LoVo (cell line): ENCODE measurements at regions not wholly inside any gene's neighbourhood (a gene's known extent, or its start where the extent isn't known, plus 50 kb on each side); places are given as distances from the start of the nearest gene placed in this dataset.
"Not testable (repeated sequence)": the region's sequence is repeated elsewhere in the genome, so short reads cannot be mapped to it uniquely, and the experiment has no call there.

Experiments
- DNase-seq: peaks from one replicate; pipeline ENCODE4 v3.0.0-alpha.2; 2016; ENCODE audit warnings: low spot score

- DNase-seq: no peak
Observed at GRCh38 chr6:49370518-49370917, 92.5 kb downstream of the MMUT start.

DNA sequence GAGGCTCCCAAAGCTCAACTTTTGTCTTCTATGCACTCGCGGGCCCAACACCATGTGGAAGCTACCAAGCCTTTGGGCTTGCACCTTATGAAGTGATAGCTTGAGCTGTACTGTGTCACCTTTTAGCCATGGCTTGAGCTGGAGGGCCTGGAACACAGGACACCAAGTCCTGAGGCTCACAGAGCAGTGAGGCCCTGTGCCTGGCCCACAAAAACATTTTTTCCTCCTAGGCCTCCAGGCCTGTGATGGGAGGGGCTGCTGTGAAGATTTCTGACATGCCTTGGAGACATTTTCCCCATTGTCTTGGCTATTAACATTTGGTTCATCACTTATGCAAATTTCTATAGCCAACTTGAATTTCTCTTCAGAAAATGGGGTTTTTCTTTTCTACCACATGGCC, 96.5 kb downstream of the MMUT start:
- DNase-seq: no peak

- no peak for DNase-seq
Observed at GRCh38 chr6:49348561-49348960, 114.5 kb downstream of the MMUT start.

GRCh38 chr6:49342410-49342809, 120.6 kb downstream of the MMUT start:
- DNase-seq: no peak

DNA sequence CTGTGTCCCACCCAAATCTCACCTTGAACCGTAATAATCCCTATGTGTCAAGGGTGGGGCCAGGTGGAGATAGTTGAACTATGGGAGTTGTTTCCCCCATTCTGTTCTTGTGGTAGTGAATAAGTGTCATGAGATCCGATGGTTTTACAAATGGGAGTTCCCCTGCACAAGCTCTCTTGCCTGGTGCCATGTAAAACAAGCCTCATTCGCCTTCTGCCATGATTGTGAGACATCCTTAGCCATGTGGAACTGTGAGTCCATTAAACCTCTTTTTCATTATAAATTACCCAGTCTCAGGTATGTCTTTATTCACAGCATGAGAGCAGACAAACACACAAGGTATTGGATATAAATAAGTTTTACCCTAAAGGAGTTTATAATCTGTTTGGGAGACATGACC, 121.2 kb downstream of the MMUT start:
- no peak for DNase-seq

DNA sequence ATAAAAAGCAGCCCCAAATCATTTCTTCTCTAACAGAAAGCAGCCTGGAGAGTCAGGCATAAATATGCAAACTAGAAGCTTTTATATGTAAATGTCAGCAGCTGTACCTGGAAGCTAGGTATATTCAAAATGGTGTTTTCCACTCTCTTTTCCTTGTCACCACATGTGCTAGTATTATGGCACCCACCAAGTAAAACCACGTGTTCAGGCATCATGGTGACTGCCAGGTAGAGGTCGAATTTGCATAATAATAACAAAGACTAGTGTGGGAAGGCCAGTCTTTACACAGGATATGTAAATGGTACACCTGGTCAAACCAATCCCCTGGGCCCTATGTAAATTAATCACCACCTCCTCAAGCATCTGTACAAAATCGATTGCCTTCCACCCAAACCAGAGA, 124.0 kb downstream of the MMUT start:
- no peak for DNase-seq

DNA sequence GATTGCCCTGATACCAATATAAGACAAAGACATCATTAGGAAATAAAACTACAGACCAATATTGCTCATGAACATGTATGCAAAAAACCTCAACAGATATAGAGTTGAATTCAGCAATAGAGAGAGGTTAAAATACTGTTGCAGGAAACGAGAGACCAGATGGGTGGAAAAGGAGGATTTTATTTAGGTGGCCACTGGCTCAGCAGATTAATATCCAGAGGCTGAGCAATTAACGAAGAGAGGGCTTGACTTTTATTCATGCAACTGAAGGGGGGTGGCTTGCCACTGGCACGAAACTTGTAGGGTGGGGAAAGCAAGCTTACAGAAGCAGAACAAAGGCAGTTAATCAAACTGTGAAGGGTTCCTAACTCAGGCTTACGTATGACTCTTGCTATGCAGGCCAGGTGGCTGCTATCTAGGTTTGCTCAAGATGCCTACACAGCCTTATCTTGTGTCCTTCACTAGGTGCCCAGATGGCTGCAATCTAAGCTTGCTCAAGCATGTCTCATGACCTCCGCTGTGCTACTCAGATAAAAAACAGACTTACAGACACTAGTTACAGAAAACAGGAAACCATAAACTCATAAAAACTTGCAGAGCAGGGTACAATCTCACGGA, 126.4 kb downstream of the MMUT start:
- DNase-seq: no peak

DNA sequence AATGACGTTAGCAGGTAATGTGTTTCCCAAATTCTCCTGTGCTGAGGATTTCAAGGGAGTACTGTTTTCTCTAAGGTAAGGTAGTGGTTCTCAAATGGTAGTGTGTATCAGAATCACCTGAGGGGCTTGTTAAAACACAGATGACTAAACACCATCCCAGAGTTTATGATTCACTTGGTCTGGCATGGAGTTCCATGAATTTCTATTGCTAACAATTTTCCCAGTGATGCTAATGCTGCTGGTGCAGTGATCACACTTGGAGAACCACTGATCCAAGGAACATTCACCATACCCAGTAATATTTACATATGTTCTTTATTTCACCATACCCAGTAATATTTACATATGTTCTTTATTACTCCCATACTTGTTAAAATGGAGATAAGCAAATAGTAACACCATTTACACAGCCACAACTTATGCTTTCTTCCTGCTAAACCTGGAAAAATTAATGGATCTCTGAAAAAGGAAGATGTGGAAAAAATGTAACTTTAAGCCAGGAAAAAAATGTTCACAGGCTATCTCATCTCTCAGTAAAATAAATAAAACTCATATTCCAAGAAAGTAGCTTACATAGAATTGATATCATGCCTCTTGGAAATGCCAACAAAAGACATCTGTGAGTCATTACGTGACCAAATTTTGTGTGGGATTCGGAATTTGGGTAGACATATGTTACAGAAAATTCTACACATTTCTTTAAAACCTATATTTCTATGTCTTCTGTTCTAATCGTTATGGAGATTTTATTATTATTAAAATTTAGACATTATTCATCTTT, 129.5 kb downstream of the MMUT start:
- no peak for DNase-seq

DNA sequence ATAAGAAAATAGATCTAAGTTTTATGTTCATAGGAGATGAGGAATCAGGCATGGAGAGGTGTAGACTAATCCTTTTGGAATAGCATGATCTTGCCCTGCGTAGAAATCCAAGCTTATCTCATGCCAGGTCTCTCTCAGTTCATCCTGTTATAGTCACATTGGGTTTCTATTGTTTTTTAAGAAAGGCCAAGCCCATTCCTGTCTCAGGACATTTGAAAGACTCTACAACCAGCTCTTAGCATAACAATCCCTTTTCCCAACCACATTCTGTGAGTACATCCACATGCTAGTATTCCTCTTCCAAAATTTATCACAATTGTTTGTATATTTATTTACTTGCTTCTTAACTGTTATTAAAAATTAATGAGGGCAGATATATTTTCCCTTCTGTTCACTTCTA, 130.3 kb downstream of the MMUT start:
- no peak for DNase-seq

DNA sequence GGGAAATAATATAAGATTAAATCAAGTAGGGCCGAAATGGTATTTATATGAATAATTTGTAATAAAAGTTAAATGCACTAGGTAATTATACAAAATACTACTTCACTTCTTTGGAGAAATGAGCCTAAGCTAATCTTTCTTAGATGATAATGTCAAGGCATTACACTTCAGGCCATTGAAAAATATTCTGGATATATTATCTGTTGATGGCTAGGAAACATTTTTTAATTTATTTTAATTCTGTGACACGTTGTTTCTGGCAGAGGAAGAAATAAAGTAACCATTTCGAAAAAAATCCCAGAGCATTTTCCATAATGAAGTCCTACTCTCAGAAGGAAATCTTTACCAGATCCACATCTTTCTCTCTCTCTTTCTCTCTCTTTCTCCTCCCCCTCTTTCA, 133.9 kb downstream of the MMUT start:
- DNase-seq: no peak

DNA sequence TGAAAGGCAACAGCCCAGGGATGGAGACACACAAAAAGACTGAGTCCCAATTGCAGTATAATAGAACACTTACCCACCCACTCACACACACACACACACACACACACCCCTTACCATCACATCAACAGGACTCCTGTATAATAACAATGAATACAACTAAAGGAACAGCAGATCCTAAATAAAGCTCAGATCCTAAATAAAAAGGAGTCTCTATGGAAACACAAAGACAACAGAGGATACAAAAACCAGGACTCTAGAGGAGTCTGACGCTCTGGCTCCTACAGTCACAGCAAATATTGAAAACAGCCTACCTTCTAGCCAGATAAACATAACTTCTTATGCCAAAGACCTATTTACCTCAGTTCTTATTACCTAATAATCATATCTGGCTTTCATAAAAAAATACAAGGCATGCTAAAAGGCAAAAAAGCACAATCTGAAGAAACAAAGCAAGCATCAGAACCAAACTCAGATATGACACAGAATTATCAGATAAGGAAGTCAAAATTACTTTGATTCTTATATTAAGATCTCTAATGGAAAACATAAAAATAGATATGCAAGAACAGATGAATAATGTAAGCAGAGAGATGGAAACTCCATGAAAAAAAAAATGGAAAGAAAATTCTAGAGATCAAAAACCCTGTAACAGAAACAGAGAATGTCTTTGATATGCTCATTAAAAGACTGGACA, 134.9 kb downstream of the MMUT start:
- no peak for DNase-seq

DNA sequence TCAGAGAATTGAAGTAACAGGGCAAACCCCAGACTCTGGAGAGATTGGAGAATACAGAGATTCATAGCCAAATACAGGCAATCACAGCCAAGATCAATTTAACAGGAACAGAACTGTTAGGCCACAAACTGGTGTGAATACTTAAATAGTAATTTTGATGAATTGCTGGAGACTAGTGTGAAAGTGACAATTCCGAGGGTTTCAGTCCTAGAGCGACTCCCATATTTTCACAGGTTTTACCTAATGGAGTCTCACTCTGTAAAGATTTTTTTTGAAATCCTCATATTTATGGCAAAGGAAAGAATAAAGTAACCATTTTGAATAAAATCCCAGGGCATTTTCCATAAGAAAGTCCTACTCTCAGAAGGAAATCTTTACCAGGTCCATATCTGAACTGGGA, 135.5 kb downstream of the MMUT start:
- no peak for DNase-seq

DNA sequence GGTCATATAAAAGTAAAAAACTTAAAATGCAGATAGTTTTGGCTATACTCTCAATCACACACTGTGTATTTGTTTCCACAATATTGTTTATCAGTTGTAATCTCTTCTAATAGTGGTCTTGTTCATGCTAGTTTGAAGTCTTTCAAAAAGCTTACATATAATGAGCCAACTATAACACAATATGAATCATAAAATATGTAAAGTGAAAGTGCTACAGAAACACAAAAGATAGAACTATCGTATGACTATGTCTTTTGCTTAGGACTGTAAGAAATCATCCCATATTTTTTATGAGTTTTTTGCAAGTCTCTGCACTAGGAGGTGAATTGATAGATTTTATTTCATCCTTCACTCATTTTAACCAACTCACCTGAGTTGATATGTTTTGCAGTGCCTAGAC, 136.0 kb downstream of the MMUT start:
- no peak for DNase-seq

DNA sequence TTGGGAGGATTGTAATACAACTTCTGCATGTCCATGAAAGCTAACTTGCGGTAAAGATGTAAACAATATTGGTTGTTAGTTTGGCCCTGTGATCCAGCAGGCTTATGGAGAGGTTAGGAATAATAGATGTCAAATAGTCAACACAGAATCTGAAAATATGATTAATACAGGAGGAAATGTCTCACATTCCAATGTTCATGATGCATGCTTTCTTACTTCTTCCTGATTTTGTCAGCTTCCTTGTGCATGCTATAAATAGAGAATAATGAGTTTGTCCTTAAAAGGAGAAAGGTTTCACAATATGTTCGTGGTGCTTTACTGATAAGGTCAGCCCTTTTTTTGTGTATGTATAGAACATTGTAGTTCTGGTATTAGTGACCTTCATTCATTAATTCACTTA, 136.7 kb downstream of the MMUT start:
- no peak for DNase-seq

- DNase-seq: no peak
Observed at GRCh38 chr6:49325891-49326290, 137.2 kb downstream of the MMUT start.

GRCh38 chr6:49322861-49323260, 140.2 kb downstream of the MMUT start:
- DNase-seq: no peak

GRCh38 chr6:49321561-49322072, 141.4 kb downstream of the MMUT start:
- no peak for DNase-seq

GRCh38 chr6:49305010-49305409, 158.0 kb downstream of the MMUT start:
- DNase-seq: no peak

DNA sequence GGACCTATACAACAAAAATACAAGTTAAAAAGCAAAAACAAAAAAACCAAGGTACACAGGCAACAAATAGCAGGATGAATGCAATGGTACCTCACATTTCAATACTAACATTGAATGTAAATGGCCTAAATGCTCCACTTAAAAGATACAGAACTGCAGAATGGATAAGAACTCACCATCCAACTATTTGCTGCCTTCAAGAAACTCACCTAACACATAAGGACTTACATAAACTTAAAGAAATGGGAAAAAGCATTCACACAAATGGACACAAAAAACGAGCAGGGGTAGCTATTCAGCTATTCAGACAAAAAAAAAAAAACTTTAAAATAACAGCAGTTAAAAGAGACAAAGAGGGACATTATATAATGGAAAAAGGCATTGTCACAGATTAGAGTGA, 158.7 kb downstream of the MMUT start:
- DNase-seq: not testable (repeated sequence)

DNA sequence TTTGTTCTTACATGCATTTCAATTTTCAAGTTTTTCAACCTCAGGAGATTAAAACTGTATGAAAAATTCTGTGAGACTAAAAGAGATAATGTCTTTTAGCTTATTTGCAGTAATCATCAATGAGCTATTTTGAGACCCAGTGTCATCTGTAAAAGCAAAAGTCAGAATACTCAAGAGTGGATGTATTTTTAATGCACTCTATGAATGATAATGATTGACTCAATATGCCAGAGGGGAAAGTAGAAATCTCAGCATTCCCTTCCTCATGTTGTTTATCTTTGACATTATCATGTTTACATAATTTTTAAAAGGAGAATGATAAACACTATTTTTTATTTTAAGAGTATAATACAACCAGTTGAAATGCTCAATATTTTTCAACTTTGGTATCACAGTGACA, 162.1 kb downstream of the MMUT start:
- DNase-seq: no peak

DNA sequence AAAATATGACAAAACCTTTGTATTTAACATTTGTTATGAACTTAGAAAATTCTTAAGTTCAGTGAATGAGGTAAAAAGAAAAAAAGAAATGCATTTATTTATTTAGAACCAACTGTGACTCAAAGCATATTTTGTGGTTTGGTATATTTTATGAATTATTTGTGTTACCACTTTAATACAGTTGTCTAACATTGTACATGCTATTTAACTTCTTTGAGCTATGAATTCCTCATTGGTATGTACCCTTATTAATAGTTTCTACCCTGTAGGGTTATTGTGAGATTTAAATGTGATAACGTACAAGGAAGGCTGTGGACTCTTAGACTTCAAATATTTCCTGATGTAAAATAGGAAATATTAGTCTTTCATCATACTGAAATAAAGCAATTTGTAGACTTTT, 162.6 kb downstream of the MMUT start:
- DNase-seq: no peak

DNA sequence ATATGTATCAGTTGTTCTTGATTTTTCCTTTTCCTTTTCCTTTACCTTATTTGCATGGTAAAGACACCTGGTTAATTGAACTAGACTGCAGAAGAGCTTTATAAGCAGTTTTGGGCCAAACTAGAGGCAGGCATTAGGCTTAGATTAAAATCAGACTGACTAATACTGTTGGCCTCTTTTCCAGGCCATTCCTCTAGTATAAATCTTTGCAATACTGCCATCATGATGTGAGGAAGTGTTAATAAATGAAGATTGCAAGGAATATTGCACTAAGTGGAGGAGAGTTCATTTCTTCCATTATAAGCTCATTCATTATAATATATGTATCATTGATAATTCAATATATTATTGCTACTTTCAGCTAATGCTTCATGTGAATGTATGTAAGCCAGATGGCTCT, 163.8 kb downstream of the MMUT start:
- no peak for DNase-seq

GRCh38 chr6:49284180-49284579, 178.9 kb downstream of the MMUT start:
- DNase-seq: no peak
